Activated CD8-positive, alpha-beta memory T cell treated with anti-CD3 and anti-CD28 coated beads, Interleukin-2, amount 10 ng/mL, durations not matched to agents 7 days and 5 days (primary cell): ENCODE measurements at regions not wholly inside any gene's neighbourhood (a gene's known extent, or its start where the extent isn't known, plus 50 kb on each side); places are given as distances from the start of the nearest gene placed in this dataset.
"Not testable (repeated sequence)": the region's sequence is repeated elsewhere in the genome, so short reads cannot be mapped to it uniquely, and the experiment has no call there.

Experiments
- ATAC-seq: fragments of 150-1000 bp; cut with Tn5 transposase; one replicate; pipeline ENCODE4 v1.10.0; 2021; ENCODE audit warnings: moderate library complexity
- CTCF ChIA-PET: fragments of 350-600 bp; sonication (Branson Sonifier 250); formaldehyde crosslinking; loops from one replicate; lab custom pipeline; 2021; ENCODE audit warnings: antibody characterized with exemption; lab: Charles Lee
- DNase-seq: peaks from one replicate; pipeline ENCODE4 v3.0.0-alpha.2; 2020
- H3K27ac Mint-ChIP-seq: one replicate; pipeline ENCODE4 v1.8.0; 2021; ENCODE audit warnings: mild to moderate bottlenecking, mixed read lengths
- H3K27me3 Mint-ChIP-seq: one replicate; pipeline ENCODE4 v1.8.0; 2021; ENCODE audit warnings: mixed read lengths
- H3K36me3 Mint-ChIP-seq: one replicate; pipeline ENCODE4 v1.8.0; 2021; ENCODE audit warnings: mild to moderate bottlenecking, mixed read lengths
- H3K4me1 Mint-ChIP-seq: one replicate; pipeline ENCODE4 v1.8.0; 2021; ENCODE audit warnings: mixed read lengths
- H3K4me3 Mint-ChIP-seq: one replicate; pipeline ENCODE4 v1.8.0; 2021; ENCODE audit warnings: mild to moderate bottlenecking, moderate library complexity, mixed read lengths
- H3K9me3 Mint-ChIP-seq: one replicate; pipeline ENCODE4 v1.8.0; 2022; ENCODE audit warnings: low read depth, mixed read lengths

- H3K36me3 Mint-ChIP-seq = no peaks in the 10 kb centered on the region
- no peaks in the 10 kb centered on the region for H3K4me1 Mint-ChIP-seq
- H3K9me3 Mint-ChIP-seq = no peaks in the 10 kb centered on the region
- no peak for DNase-seq
- H3K27me3 Mint-ChIP-seq = peaks cover 21% of the 10 kb centered on the region
- no peak for ATAC-seq
- CTCF ChIA-PET = no interaction called here
- H3K4me3 Mint-ChIP-seq = no peak overlapping the region
- no peak overlapping the region for H3K27ac Mint-ChIP-seq
Measured at GRCh38 chr3:193816028-193816395, 223.0 kb downstream of the OPA1 start.

- peaks cover 24% of the 10 kb centered on the region for H3K27me3 Mint-ChIP-seq
- no peak overlapping the region for H3K4me3 Mint-ChIP-seq
- H3K36me3 Mint-ChIP-seq = no peaks in the 10 kb centered on the region
- no peaks in the 10 kb centered on the region for H3K9me3 Mint-ChIP-seq
- DNase-seq (no peak), ATAC-seq (no peak)
- H3K27ac Mint-ChIP-seq = no peak overlapping the region
- no peaks in the 10 kb centered on the region for H3K4me1 Mint-ChIP-seq
- CTCF ChIA-PET = no interaction called here
Measured at GRCh38 chr3:193816656-193817311, 223.8 kb downstream of the OPA1 start.

- Mint-ChIP-seq H3K36me3 (no peaks in the 10 kb centered on the region), H3K27me3 (peaks cover 33% of the 10 kb centered on the region), H3K9me3 (no peaks in the 10 kb centered on the region), H3K4me1 (no peaks in the 10 kb centered on the region), H3K27ac (no peak overlapping the region), H3K4me3 (no peak overlapping the region)
- CTCF ChIA-PET = no interaction called here
- no peak for DNase-seq
- ATAC-seq = no peak
Measured at GRCh38 chr3:193819117-193820010, 226.4 kb downstream of the OPA1 start.

GRCh38 chr3:193821151-193821668 lies 228.2 kb downstream of the OPA1 start:
- Mint-ChIP-seq H3K9me3 (no peaks in the 10 kb centered on the region), H3K36me3 (no peaks in the 10 kb centered on the region), H3K27ac (no peak overlapping the region), H3K27me3 (peaks cover 31% of the 10 kb centered on the region), H3K4me3 (no peak overlapping the region), H3K4me1 (no peaks in the 10 kb centered on the region)
- ATAC-seq (no peak), DNase-seq (no peak)
- CTCF ChIA-PET = no interaction called here

- ATAC-seq = no peak
- H3K27me3 Mint-ChIP-seq = peaks cover 35% of the 10 kb centered on the region
- DNase-seq = no peak
- no peaks in the 10 kb centered on the region for H3K4me1 Mint-ChIP-seq
- H3K4me3 Mint-ChIP-seq = no peak overlapping the region
- CTCF ChIA-PET = no interaction called here
- no peaks in the 10 kb centered on the region for H3K36me3 Mint-ChIP-seq
- H3K9me3 Mint-ChIP-seq = no peaks in the 10 kb centered on the region
- no peak overlapping the region for H3K27ac Mint-ChIP-seq
Measured at GRCh38 chr3:193822492-193823212, 229.6 kb downstream of the OPA1 start.

- DNase-seq, H3K4me3 Mint-ChIP-seq, H3K4me1 Mint-ChIP-seq, ATAC-seq, CTCF ChIA-PET, H3K27ac Mint-ChIP-seq, H3K36me3 Mint-ChIP-seq, H3K9me3 Mint-ChIP-seq: not testable (repeated sequence)
- H3K27me3 Mint-ChIP-seq = peaks cover 35% of the 10 kb centered on the region
Measured at GRCh38 chr3:193823213-193823605, 230.2 kb downstream of the OPA1 start.

- DNase-seq (no peak), ATAC-seq (no peak)
- H3K9me3 Mint-ChIP-seq = no peaks in the 10 kb centered on the region
- H3K36me3 Mint-ChIP-seq = no peaks in the 10 kb centered on the region
- no peak overlapping the region for H3K27ac Mint-ChIP-seq
- no peaks in the 10 kb centered on the region for H3K4me1 Mint-ChIP-seq
- H3K4me3 Mint-ChIP-seq = no peak overlapping the region
- CTCF ChIA-PET = no interaction called here
- peaks cover 39% of the 10 kb centered on the region for H3K27me3 Mint-ChIP-seq
Measured at GRCh38 chr3:193824365-193824764, 231.4 kb downstream of the OPA1 start.

- Mint-ChIP-seq H3K36me3 (no peaks in the 10 kb centered on the region), H3K27ac (no peak overlapping the region), H3K4me3 (no peak overlapping the region), H3K9me3 (no peaks in the 10 kb centered on the region), H3K4me1 (no peaks in the 10 kb centered on the region), H3K27me3 (peaks cover 36% of the 10 kb centered on the region)
- CTCF ChIA-PET = no interaction called here
- ATAC-seq = no peak
- DNase-seq = no peak
Measured at GRCh38 chr3:193825617-193826016, 232.6 kb downstream of the OPA1 start.

- CTCF ChIA-PET = no interaction called here
- H3K36me3 Mint-ChIP-seq = no peaks in the 10 kb centered on the region
- H3K4me1 Mint-ChIP-seq = no peaks in the 10 kb centered on the region
- H3K9me3 Mint-ChIP-seq = no peaks in the 10 kb centered on the region
- peaks cover 29% of the 10 kb centered on the region for H3K27me3 Mint-ChIP-seq
- ATAC-seq = no peak
- no peak overlapping the region for H3K4me3 Mint-ChIP-seq
- no peak overlapping the region for H3K27ac Mint-ChIP-seq
- no peak for DNase-seq
Measured at GRCh38 chr3:193826159-193826795, 233.3 kb downstream of the OPA1 start.

- CTCF ChIA-PET = no interaction called here
- no peak overlapping the region for H3K4me3 Mint-ChIP-seq
- ATAC-seq = no peak
Measured at GRCh38 chr3:193827040-193827669, 234.1 kb downstream of the OPA1 start.

GRCh38 chr3:193827871-193828270 lies 234.9 kb downstream of the OPA1 start:
- no peaks in the 10 kb centered on the region for H3K4me1 Mint-ChIP-seq
- no peak for DNase-seq
- no peak overlapping the region for H3K27ac Mint-ChIP-seq
- peaks cover 18% of the 10 kb centered on the region for H3K27me3 Mint-ChIP-seq
- no peaks in the 10 kb centered on the region for H3K9me3 Mint-ChIP-seq
- no peaks in the 10 kb centered on the region for H3K36me3 Mint-ChIP-seq
- ATAC-seq = no peak
- H3K4me3 Mint-ChIP-seq = no peak overlapping the region
- CTCF ChIA-PET = no interaction called here

More at GRCh38 chr3:193827040-193827669, 234.1 kb downstream of the OPA1 start:
- no peaks in the 10 kb centered on the region for H3K4me1 Mint-ChIP-seq
- no peaks in the 10 kb centered on the region for H3K36me3 Mint-ChIP-seq
- DNase-seq = no peak
- H3K9me3 Mint-ChIP-seq = no peaks in the 10 kb centered on the region
- H3K27ac Mint-ChIP-seq = no peak overlapping the region
- peaks cover 25% of the 10 kb centered on the region for H3K27me3 Mint-ChIP-seq

- no peak for DNase-seq
- no peak overlapping the region for H3K27ac Mint-ChIP-seq
- ATAC-seq = no peak
- no peaks in the 10 kb centered on the region for H3K4me1 Mint-ChIP-seq
- H3K4me3 Mint-ChIP-seq = no peak overlapping the region
- H3K9me3 Mint-ChIP-seq = no peaks in the 10 kb centered on the region
- H3K36me3 Mint-ChIP-seq = no peaks in the 10 kb centered on the region
- H3K27me3 Mint-ChIP-seq = peaks cover 17% of the 10 kb centered on the region
- CTCF ChIA-PET = no interaction called here
Measured at GRCh38 chr3:193828477-193828876, 235.5 kb downstream of the OPA1 start.

GRCh38 chr3:193829781-193830180 lies 236.8 kb downstream of the OPA1 start:
- no peak for DNase-seq
- peaks cover 7% of the 10 kb centered on the region for H3K4me1 Mint-ChIP-seq
- H3K27me3 Mint-ChIP-seq = peaks cover 14% of the 10 kb centered on the region
- ATAC-seq = no peak
- no peak overlapping the region for H3K27ac Mint-ChIP-seq
- H3K4me3 Mint-ChIP-seq = no peak overlapping the region
- no peaks in the 10 kb centered on the region for H3K36me3 Mint-ChIP-seq
- CTCF ChIA-PET = no interaction called here
- H3K9me3 Mint-ChIP-seq = no peaks in the 10 kb centered on the region
